ENCODE measurements at regions not wholly inside any gene's neighbourhood (a gene's known extent, or its start where the extent isn't known, plus 50 kb on each side); places are given as distances from the start of the nearest gene placed in this dataset.

DNA sequence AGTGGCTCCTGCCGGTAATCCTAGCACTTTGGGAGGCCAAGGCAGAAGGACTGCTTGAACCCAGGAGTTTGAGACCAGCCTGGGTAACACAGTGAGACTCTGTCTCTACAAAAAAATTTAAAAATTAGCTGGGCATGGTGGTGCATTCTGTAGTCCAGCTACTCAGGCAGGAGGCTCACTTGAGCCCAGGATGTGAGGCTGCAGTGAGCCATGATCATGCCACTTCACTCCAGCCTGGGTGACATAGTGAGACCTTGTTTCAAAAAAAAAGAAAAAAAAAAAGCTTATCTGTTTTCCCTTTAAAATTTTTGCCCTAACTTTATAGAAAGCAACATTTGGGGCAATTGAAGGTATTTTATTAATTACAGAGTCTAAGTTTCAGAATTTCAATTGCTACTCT, 486.0 kb downstream of the BCAT1 start:
- H3K27me3 Mint-ChIP-seq (ENCODE audit: insufficient read depth, low read depth) = no peaks in the 10 kb centered on the region
- Histone ChIP-seq H3K27me3 (no peaks in the 10 kb centered on the region), H3K4me1 (peaks cover 10% of the 10 kb centered on the region), H3K27ac (no peak overlapping the region), H3K4me3 (no peak overlapping the region), H3F3A (ENCODE audit: low read depth) (peaks cover 6% of the 10 kb centered on the region), H3K36me3 (no peaks in the 10 kb centered on the region), H3K9me3 (ENCODE audit: low read depth) (no peaks in the 10 kb centered on the region), H3K79me2 (ENCODE audit: low read depth) (no peaks in the 10 kb centered on the region), H3K9ac (no peak overlapping the region), H4K20me1 (ENCODE audit: low read depth) (no peaks in the 10 kb centered on the region), H2AFZ (replicated peaks) (no peak overlapping the region), H3K4me2 (no peak overlapping the region)
- no peak for DNase-seq (ENCODE audit: low spot score)
- TF ChIP-seq EZH2phosphoT487 (IDR thresholded peaks at IDR 0.05) (no peak), EZH2 (IDR thresholded peaks at IDR 0.05) (no peak)
- TF ChIP-seq, protein P1, sequence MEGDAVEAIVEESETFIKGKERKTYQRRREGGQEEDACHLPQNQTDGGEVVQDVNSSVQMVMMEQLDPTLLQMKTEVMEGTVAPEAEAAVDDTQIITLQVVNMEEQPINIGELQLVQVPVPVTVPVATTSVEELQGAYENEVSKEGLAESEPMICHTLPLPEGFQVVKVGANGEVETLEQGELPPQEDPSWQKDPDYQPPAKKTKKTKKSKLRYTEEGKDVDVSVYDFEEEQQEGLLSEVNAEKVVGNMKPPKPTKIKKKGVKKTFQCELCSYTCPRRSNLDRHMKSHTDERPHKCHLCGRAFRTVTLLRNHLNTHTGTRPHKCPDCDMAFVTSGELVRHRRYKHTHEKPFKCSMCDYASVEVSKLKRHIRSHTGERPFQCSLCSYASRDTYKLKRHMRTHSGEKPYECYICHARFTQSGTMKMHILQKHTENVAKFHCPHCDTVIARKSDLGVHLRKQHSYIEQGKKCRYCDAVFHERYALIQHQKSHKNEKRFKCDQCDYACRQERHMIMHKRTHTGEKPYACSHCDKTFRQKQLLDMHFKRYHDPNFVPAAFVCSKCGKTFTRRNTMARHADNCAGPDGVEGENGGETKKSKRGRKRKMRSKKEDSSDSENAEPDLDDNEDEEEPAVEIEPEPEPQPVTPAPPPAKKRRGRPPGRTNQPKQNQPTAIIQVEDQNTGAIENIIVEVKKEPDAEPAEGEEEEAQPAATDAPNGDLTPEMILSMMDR (IDR thresholded peaks at IDR 0.05) = no peak
- H3K36me3 Mint-ChIP-seq = peaks cover 12% of the 10 kb centered on the region
- H3K27ac Mint-ChIP-seq = no peak overlapping the region
- H3K9me3 Mint-ChIP-seq = peaks cover 2% of the 10 kb centered on the region
- peaks cover 31% of the 10 kb centered on the region for H3K4me1 Mint-ChIP-seq
- H3K4me3 Mint-ChIP-seq = no peak overlapping the region

DNA sequence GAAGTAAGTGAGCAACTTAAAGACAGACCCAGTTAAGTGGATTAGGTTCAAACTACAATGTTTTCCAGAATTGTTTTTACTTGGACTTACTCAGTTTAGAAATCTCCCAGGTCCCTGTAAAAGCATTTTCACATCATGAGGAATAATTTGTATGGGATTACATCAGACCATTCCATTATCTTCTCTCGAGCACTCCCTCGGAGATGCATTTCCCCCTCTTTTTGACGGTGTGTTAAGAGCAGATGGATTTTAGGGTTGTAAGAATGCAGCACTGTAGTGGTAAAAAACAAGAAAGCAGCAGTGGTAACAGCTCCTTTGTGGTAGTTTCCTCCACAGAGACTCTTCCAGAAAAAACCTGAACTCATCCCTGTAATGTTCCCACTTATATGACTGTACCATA, 488.4 kb downstream of the BCAT1 start:
- Histone ChIP-seq H3K4me1 (peaks cover 17% of the 10 kb centered on the region), H3F3A (ENCODE audit: low read depth) (peaks cover 6% of the 10 kb centered on the region), H2AFZ (replicated peaks) (no peak overlapping the region), H3K79me2 (ENCODE audit: low read depth) (no peaks in the 10 kb centered on the region), H4K20me1 (ENCODE audit: low read depth) (no peaks in the 10 kb centered on the region), H3K9ac (no peak overlapping the region), H3K9me3 (ENCODE audit: low read depth) (no peaks in the 10 kb centered on the region), H3K27ac (no peak overlapping the region), H3K4me2 (no peak overlapping the region), H3K4me3 (no peak overlapping the region), H3K27me3 (no peaks in the 10 kb centered on the region), H3K36me3 (no peaks in the 10 kb centered on the region)
- H3K36me3 Mint-ChIP-seq = peaks cover 8% of the 10 kb centered on the region
- no peak for DNase-seq (ENCODE audit: low spot score)
- peaks cover 31% of the 10 kb centered on the region for H3K4me1 Mint-ChIP-seq
- peak overlapping the region; percentile 89 for H3K27ac Mint-ChIP-seq
- TF ChIP-seq EZH2 (IDR thresholded peaks at IDR 0.05) (no peak), EZH2phosphoT487 (IDR thresholded peaks at IDR 0.05) (no peak)
- TF ChIP-seq, protein P1 (IDR thresholded peaks at IDR 0.05) = no peak
- no peak overlapping the region for H3K4me3 Mint-ChIP-seq
- H3K27me3 Mint-ChIP-seq (ENCODE audit: insufficient read depth, low read depth) = no peaks in the 10 kb centered on the region
- no peaks in the 10 kb centered on the region for H3K9me3 Mint-ChIP-seq

- Histone ChIP-seq H3K9ac (no peak overlapping the region), H3K4me3 (no peak overlapping the region), H3K4me1 (peaks cover 17% of the 10 kb centered on the region), H4K20me1 (ENCODE audit: low read depth) (no peaks in the 10 kb centered on the region), H3K9me3 (ENCODE audit: low read depth) (no peaks in the 10 kb centered on the region), H3K4me2 (no peak overlapping the region), H3K27ac (no peak overlapping the region), H3K36me3 (no peaks in the 10 kb centered on the region), H3K79me2 (ENCODE audit: low read depth) (no peaks in the 10 kb centered on the region), H3K27me3 (no peaks in the 10 kb centered on the region), H3F3A (ENCODE audit: low read depth) (peaks cover 6% of the 10 kb centered on the region), H2AFZ (replicated peaks) (no peak overlapping the region)
- Mint-ChIP-seq H3K4me1 (peaks cover 31% of the 10 kb centered on the region), H3K36me3 (peaks cover 8% of the 10 kb centered on the region), H3K27ac (peak overlapping the region; percentile 89), H3K9me3 (no peaks in the 10 kb centered on the region), H3K4me3 (peak overlapping the region; percentile 27), H3K27me3 (ENCODE audit: insufficient read depth, low read depth) (no peaks in the 10 kb centered on the region)
- TF ChIP-seq EZH2phosphoT487 (IDR thresholded peaks at IDR 0.05) = no peak
- TF ChIP-seq EZH2 (IDR thresholded peaks at IDR 0.05) = no peak
- TF ChIP-seq, protein P1 (IDR thresholded peaks at IDR 0.05) = no peak
- no peak for DNase-seq (ENCODE audit: low spot score)
Observed at GRCh38 chr12:24460099-24460498, 488.8 kb downstream of the BCAT1 start.

Data from neural progenitor cell (in vitro differentiated cells).